Heart left ventricle (tissue), 16 donors: ENCODE measurements at regions not wholly inside any gene's neighbourhood (a gene's known extent, or its start where the extent isn't known, plus 50 kb on each side); places are given as distances from the start of the nearest gene placed in this dataset.

Experiments
- ATAC-seq, 4 donors: fragments of 200-7000 bp; cut with Tn5 transposase; one replicate each; pipeline ENCODE4 v1.9.1; 2020 to 2022; ENCODE audit warnings: moderate library complexity in 4 of 4, mild to moderate bottlenecking in 3 of 4, moderate number of reproducible peaks in 1 of 4
- DNase-seq, 5 donors: peaks; one replicate each; pipeline ENCODE4 v3.0.0-alpha.2; 2020
- H3K27ac ChIP-seq, 12 donors: fragments of 200-600 bp; sonication (generic) in 4 of 12; one replicate each; pipeline versions ENCODE4 v1.5.0 to v1.8.0; 2016 to 2022; ENCODE audit warnings: mild to moderate bottlenecking in 2 of 12
- H3K27me3 ChIP-seq, 9 donors: fragments of 200-600 bp; sonication (generic) in 2 of 9; one replicate each; pipeline versions ENCODE4 v1.5.1 to v1.8.0; 2016 to 2022; ENCODE audit warnings: mild to moderate bottlenecking in 3 of 9
- H3K36me3 ChIP-seq, 9 donors: fragments of 200-600 bp; sonication (generic) in 2 of 9; one replicate each; pipeline versions ENCODE4 v1.5.0 to v1.8.0; 2018 to 2022; ENCODE audit warnings: mild to moderate bottlenecking in 2 of 9
- H3K4me1 ChIP-seq, 12 donors: fragments of 200-600 bp; sonication (generic) in 4 of 12; one replicate each; pipeline versions ENCODE4 v1.5.0 to v1.8.0; 2016 to 2022; ENCODE audit warnings: mild to moderate bottlenecking in 3 of 12
- H3K4me3 ChIP-seq, 12 donors: fragments of 200-600 bp; sonication (generic) in 4 of 12; one replicate each; pipeline versions ENCODE4 v1.5.0 to v1.8.0; 2017 to 2022; ENCODE audit warnings: mild to moderate bottlenecking in 9 of 12, moderate library complexity in 4 of 12
- H3K9me3 ChIP-seq, 12 donors: fragments of 200-600 bp; sonication (generic) in 4 of 12; one replicate each; pipeline versions ENCODE4 v1.5.0 to v1.8.0; 2016 to 2022; ENCODE audit warnings: mild to moderate bottlenecking in 1 of 12
- POLR2A ChIP-seq, 2 donors: fragments of 450-650 bp; IDR thresholded peaks; one replicate each; pipeline ENCODE4 v1.6.1; 2017; ENCODE audit warnings: antibody characterized with exemption in 2 of 2, mild to moderate bottlenecking in 2 of 2, moderate library complexity in 2 of 2
- WGBS, 4 donors: extraction: QIAGEN DNeasy Blood & Tissue Kit in 2 of 4; methylation state at CpG; one replicate each; pipeline versions ENCODE4 v1.1.5 to v1.1.7; 2013 to 2018; 5-methylcytosine and 5-hydroxymethylcytosine counted together
- intact Hi-C, 10 donors: fragments of 100-400 bp; cut with DNase I; formaldehyde crosslinking; loops; one replicate each; pipeline versions ENCODE4 v1.11.1 to v1.14.2; 2022
- TF ChIP-seq, protein P1 (sequence below), 12 donors: fragments of 200-600 bp; sonication (generic) in 4 of 12; IDR thresholded peaks; one replicate each; pipeline versions ENCODE4 v1.5.0 to v1.8.0; 2018 to 2022; ENCODE audit warnings: antibody characterized with exemption in 12 of 12, mild to moderate bottlenecking in 5 of 12
- donor health status: ischemic (EF 13 %, LVEDD 7.1; RV severe dilation, severe dysfunction).
- donor health status: healthy with polysubstance abuse.
- donor health status: DM: no; HTN: yes; CAD: no.
- donor health status: DM: no; HTN: no; CAD: no.
- donor health status: ischemic (EF 25% LVEDD 6.9; RV normal size, moderate dysfunction).
- donor health status: ischemic (EF 25% LVEDD 5.7; RV mildly dilated, moderate dysfunction).
- donor health status: healthy.
- donor health status: DM: yes; HTN: yes; CAD: no.
- donor health status: ischemic (EF 35%, LVEDD 5.7; RV mildly dilated, moderate dysfunction).
- donor health status: nonischemic (EF 11% LVEDD 7.7; RV severe dilation, severe dysfunction).
- donor health status: DM: yes; HTN: yes; CAD: no.
- donor health status: PGD.
- donor health status: ischemic (EF 29% LVEDD 5.4; RV normal size, mild dysfunction).
- donor health status: nonischemic (EF 23%, LVEDD 6.1; RV moderate dilation, normal function).

DNA sequence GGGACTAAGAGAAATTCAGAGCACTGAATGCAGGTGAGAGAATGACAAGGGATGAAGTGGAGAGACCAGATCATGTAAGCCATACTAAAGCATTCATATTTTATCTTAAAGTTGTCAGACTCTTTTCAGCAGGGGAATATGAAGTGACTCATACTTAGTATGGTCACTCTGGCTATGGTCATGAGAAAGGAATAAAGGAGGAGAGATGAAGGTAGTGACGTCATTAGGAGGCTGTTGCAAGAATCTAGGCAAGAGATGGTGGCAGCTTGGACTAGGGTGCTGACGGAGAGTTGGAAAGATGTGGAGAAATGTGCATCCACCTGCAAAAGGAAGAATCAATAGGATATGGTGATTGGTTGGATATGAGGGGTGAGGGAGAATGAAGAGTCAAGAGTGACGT lies 203.2 kb upstream of the ACVR2A start:
- ATAC-seq: no peak
- Histone ChIP-seq H3K27me3 (no peaks in the 10 kb centered on the region), H3K36me3 (no peaks in the 10 kb centered on the region), H3K27ac (no peak overlapping the region), H3K4me1 (peaks cover 0 to 3% (median 0%) of the 10 kb centered on the region in 12 donors), H3K4me3 (no peak overlapping the region), H3K9me3 (no peaks in the 10 kb centered on the region)
- no peak for TF ChIP-seq POLR2A (IDR thresholded peaks at IDR 0.05)
- TF ChIP-seq, protein P1, sequence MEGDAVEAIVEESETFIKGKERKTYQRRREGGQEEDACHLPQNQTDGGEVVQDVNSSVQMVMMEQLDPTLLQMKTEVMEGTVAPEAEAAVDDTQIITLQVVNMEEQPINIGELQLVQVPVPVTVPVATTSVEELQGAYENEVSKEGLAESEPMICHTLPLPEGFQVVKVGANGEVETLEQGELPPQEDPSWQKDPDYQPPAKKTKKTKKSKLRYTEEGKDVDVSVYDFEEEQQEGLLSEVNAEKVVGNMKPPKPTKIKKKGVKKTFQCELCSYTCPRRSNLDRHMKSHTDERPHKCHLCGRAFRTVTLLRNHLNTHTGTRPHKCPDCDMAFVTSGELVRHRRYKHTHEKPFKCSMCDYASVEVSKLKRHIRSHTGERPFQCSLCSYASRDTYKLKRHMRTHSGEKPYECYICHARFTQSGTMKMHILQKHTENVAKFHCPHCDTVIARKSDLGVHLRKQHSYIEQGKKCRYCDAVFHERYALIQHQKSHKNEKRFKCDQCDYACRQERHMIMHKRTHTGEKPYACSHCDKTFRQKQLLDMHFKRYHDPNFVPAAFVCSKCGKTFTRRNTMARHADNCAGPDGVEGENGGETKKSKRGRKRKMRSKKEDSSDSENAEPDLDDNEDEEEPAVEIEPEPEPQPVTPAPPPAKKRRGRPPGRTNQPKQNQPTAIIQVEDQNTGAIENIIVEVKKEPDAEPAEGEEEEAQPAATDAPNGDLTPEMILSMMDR (IDR thresholded peaks at IDR 0.05): no peak
- intact Hi-C loops: loop anchor here in 1 of 10 donors (5.0 kb wide), 1 partner anchor 269 kb away; no protein-coding TSS in a partner anchor
- WGBS, 4 donors: 74 to 81% (median 80%) methylated on average over 3 of the region's 3 CpGs
- no peak for DNase-seq

DNA sequence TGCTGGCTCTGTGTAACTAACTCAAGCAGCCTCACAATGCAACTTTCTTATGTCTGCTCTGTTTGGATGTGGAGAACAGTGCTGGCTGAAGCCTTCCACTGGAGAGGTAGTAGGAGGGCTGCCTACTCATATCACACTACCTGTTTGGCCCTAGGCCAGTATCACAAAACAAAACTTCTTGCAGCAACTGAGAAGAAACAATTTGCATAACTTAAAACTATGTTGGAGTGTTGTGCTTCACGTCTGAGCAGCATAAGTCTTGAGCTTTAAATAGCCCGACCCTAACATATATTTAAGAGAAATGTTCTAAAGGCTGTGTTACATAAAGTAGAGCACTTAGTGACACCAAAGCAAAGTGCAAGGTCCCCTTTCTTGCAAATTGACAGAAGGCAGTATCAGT lies 204.9 kb upstream of the ACVR2A start:
- H3K36me3 ChIP-seq: no peaks in the 10 kb centered on the region
- H3K27me3 ChIP-seq: no peaks in the 10 kb centered on the region
- peaks cover 0 to 17% (median 0%) of the 10 kb centered on the region in 12 donors for H3K4me1 ChIP-seq
- intact Hi-C loops: loop anchor here in 1 of 10 donors (5.0 kb wide), 1 partner anchor 268 kb away; no protein-coding TSS in a partner anchor
- no peak overlapping the region for H3K27ac ChIP-seq
- no peaks in the 10 kb centered on the region for H3K9me3 ChIP-seq
- ATAC-seq (no peak), DNase-seq (no peak)
- TF ChIP-seq, protein P1 (IDR thresholded peaks at IDR 0.05): no peak
- TF ChIP-seq POLR2A (IDR thresholded peaks at IDR 0.05): no peak
- 64 to 71% (median 66%) methylated on average over 2 of the region's 2 CpGs for WGBS, 4 donors
- H3K4me3 ChIP-seq: no peak overlapping the region

- H3K36me3 ChIP-seq: no peaks in the 10 kb centered on the region
- no peak for ATAC-seq
- H3K9me3 ChIP-seq: no peaks in the 10 kb centered on the region
- H3K27me3 ChIP-seq: no peaks in the 10 kb centered on the region
- intact Hi-C loops: no loop called here
- no peak overlapping the region for H3K27ac ChIP-seq
- H3K4me1 ChIP-seq: peaks cover 0 to 17% (median 0%) of the 10 kb centered on the region in 12 donors
- TF ChIP-seq, protein P1 (IDR thresholded peaks at IDR 0.05): no peak
- WGBS, 4 donors: 88 to 93% (median 90%) methylated on average over 2 of the region's 2 CpGs
- DNase-seq: no peak
- no peak overlapping the region for H3K4me3 ChIP-seq
Observed at GRCh38 chr2:147639386-147639785, 205.4 kb upstream of the ACVR2A start.

DNA sequence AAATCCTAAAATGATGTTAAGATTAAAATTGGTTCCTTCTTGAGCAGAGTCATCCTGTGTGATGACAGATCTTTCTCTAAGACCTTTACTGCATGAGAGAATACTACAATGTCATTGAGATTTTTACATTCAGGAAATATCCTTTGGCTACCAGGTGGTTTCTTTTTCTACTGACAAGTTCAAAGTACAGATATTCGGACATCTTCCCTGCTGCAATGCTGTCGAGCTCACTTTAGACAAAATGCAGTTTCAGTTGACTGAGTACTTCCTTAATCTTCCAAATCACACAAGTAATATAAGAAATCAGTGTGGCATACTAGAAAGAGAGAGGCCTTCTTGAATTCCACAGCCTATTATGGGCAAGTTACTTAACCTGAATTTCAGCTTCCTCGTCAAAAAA lies 207.9 kb upstream of the ACVR2A start:
- TF ChIP-seq, protein P1 (IDR thresholded peaks at IDR 0.05): no peak
- TF ChIP-seq POLR2A (IDR thresholded peaks at IDR 0.05): no peak
- Histone ChIP-seq H3K4me1 (peaks cover 0 to 23% (median 0%) of the 10 kb centered on the region in 12 donors), H3K27me3 (no peaks in the 10 kb centered on the region), H3K27ac (peak overlapping the region in 1 of 12 donors; percentile 64), H3K9me3 (no peaks in the 10 kb centered on the region), H3K36me3 (no peaks in the 10 kb centered on the region), H3K4me3 (no peak overlapping the region)
- intact Hi-C loops: no loop called here
- DNase-seq: no peak
- WGBS, 4 donors: 46 to 65% (median 56%) methylated on average over 3 of the region's 3 CpGs
- no peak for ATAC-seq
